Renal cortical epithelial cell (primary cell): ENCODE measurements at regions not wholly inside any gene's neighbourhood (a gene's known extent, or its start where the extent isn't known, plus 50 kb on each side); places are given as distances from the start of the nearest gene placed in this dataset.

Experiments
- DNase-seq: peaks from one replicate; pipeline ENCODE4 v3.0.0-alpha.2; 2011; ENCODE audit warnings: low read depth

DNA sequence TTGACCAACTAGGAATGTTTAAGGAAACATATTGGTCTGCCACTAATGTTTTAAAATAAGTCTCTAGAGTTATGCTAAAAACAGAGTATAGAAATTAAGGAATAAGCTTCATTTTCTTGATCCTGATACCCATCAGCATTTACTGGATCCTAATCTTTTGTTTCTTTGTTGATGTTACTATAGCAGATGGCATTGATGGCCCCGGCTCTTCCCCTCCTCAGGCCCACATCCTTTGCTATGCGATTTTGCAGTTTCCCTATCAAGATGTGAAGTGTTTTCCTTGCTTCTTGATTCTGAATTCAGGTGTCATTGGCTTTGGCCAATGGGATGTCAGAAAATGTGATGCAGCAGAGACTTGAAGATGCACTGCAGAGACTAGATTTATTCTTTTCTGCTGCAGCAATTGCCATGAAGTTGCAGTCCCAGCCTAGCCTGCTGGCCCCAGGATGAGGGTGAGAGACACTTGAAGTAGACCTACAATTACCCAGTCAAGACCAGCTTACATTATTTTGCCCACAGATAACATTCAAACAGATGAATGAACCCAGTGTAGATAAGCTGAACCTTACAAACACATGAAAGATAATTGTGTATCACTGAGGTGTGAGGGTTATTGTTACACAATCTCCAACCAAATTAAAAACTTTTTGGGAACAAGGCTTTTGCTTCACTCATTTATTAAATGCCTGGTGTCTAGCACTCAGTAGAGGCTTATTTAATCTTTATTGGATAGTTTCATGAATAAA, 115.2 kb upstream of the ITGA4 start:
- no peak for DNase-seq

DNA sequence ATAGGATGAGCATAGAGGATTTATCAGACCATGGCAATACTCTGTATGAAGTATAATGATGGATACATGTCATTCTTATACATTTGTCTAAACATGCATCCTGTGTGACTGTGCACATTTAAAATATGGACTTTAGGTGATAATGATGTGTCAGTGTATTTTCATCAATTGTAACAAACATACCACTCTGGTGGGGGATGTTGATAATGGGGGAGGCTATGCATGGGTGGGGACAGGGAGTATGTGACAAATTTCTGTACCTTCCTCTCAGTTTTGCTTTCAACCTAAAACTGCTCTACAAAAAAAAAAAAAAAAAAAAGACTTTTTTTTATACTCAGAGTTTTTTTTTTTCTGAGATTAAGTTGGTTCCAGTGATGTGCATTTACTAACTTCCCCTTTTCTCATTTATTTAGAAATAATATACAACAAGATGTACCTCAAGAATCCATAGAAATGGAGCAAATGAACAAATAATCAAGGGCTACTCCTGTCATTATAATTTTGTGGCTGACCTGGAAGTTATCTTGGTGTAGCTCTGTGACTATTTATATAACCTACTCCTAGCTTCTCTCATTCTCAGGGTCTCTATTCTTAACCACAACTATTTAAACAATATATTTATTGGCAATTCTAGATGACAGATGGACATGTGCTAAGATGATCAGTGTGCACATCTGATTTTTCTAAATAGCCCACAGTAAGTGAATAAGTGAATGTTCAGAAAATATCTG, 108.9 kb upstream of the ITGA4 start:
- no peak for DNase-seq

DNA sequence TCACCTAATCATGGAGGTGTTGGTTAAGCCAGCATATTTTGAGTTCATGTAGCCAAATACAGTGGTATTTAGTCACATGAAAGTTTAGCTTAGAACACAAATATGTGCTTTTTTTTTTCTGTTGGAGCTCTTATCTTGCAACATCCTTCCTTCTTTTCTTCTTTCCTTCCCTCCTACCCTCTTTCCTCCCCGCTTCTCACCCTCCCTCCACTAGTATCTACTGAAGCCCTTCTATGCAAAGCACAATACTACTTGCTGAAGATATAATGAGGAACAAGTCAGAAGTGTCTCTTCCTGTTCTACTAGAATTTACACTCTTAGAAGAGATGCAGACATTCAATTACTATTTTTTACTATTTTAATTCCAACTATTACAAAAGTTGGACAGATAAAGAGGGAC, 105.0 kb upstream of the ITGA4 start:
- DNase-seq, result no peak

DNA sequence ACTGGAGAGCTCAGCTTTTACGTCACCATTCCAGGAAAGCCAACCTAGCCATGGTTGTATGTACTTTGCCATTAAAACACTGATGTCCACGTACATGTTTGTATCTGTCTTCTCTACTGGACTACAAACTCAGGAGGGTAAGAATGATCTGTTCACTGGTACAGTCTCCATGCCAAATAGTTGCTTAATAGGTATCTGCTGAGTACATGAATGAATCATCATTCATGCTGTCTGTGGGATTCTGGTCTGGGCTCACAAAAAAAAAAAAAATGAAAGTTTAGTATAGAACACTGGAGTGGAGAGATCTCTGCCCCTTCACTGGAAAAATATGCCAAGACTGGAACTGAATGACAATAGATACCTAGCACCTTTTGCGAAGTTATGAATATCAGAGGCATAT, 102.6 kb upstream of the ITGA4 start:
- DNase-seq, result peak; percentile 90

- no peak for DNase-seq
These were observed 100.6 kb upstream of the ITGA4 start for GRCh38 chr2:181356526-181357130.

- DNase-seq, result no peak
These were observed 99.2 kb upstream of the ITGA4 start for GRCh38 chr2:181357979-181358378.

- DNase-seq, result no peak
These were observed 94.6 kb upstream of the ITGA4 start for GRCh38 chr2:181362561-181362960.

DNA sequence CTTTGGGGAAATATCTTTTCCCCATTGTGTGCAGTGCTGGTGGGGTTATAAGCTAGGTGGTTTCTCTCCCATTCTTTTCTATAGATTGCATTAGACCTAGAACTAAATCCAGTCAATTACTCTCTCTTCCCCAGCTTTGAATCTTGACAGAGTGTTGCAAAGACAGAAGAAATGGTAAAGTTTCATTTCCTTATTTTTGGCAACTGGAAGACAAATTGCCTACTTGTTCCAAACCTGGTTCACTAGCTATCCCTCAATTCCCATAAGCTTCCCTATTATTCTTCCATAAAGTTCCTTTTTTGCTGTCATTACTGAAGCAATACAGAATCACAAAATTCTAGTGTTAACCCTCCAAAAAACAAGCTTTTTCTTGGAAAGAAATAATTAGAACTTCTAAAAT, 94.0 kb upstream of the ITGA4 start:
- DNase-seq, result no peak

DNA sequence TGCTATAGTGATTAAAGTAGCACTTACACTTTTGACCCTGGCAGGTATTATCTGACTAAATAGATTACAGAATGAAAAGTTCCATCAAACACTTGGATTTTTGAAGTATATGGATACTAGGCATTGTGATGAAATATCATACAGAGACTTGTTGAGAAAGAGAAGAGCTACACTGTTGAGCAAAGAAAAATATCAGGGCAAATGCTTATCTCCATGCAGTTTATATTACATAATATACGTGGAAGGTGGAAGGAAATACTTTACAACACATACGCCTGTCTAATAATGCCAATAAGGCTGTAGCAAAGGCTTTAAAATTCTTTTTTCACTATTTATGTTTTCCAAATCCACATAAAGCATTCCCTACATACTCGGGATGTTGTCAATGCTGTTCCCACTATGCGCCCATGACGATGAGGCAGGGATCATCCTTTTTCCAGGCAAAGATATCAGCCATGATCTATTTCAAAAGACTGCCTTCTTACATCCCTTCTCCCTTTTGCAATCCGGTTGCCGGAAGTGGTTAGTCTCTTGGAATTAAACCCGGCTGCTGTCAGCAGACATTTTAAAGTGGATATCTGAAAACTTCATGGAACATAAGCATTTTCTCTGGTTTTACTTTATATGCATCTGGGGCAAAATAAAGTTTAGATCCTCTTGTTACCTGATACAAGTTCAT, 92.6 kb upstream of the ITGA4 start:
- DNase-seq, result no peak

- no peak for DNase-seq
These were observed 90.5 kb upstream of the ITGA4 start for GRCh38 chr2:181366675-181367175.

GRCh38 chr2:181367411-181367810, 89.8 kb upstream of the ITGA4 start:
- DNase-seq, result no peak

GRCh38 chr2:181367906-181368435, 89.2 kb upstream of the ITGA4 start:
- no peak for DNase-seq

GRCh38 chr2:181370126-181370525, 87.1 kb upstream of the ITGA4 start:
- DNase-seq, result no peak

GRCh38 chr2:181371195-181371594, 86.0 kb upstream of the ITGA4 start:
- no peak for DNase-seq

DNA sequence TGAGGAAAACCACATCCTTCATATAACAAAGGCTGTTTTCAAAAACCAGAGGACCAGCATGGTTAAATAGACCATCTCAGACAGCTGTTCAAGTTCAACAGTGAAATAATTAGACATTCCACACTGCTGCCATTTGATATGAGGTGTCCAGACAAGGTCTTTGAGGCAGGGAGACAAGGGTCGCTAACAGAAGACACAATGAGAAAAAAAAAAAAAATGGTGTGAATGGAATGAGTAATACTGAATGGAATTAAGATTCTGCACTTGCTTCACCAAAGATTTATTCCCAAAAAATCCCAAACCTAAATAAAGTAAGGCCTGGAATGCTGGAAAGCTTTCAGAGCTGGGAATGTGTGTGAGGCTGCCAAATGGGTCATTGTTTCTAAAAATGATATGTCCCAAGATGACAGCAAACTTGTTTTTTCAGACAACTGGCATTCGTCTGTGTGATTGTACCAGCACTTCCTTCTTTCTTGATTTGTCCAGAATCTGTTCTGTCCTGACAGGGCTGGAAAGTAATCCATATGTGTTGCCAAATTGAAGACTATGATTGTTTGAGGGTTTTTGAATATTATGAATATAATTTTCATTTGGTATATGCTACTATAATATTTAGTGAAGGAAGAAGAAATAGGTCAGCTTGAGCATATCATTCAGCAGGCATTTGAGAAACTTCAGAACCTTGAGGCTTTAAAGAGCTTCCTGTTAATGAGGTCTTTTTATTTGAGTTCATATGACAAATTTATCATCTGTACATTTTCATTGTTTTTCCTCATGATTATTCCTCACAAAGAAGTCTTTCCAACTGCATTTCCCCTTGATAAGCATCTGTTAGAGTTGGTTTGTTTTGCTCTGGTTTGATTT, 85.2 kb upstream of the ITGA4 start:
- peak; percentile 61 for DNase-seq

DNA sequence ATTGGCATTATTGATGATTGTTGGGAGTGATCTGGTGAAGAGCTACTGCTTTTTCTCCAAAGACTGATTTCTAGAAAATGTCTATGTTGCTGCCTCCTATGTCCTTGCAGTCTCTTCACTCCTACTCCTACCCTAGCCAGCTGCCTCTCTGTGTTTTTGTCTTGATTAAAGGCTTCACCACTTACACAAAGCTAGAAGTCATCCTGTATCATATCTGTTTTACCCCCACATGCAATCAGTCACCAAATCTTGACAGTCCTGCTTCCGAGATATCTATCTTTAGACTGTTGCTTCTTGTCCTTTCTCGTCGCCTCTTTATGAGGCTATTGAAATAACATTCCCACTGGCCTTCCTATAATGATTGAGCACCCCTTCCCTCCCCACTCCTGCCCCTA, 84.5 kb upstream of the ITGA4 start:
- no peak for DNase-seq

DNA sequence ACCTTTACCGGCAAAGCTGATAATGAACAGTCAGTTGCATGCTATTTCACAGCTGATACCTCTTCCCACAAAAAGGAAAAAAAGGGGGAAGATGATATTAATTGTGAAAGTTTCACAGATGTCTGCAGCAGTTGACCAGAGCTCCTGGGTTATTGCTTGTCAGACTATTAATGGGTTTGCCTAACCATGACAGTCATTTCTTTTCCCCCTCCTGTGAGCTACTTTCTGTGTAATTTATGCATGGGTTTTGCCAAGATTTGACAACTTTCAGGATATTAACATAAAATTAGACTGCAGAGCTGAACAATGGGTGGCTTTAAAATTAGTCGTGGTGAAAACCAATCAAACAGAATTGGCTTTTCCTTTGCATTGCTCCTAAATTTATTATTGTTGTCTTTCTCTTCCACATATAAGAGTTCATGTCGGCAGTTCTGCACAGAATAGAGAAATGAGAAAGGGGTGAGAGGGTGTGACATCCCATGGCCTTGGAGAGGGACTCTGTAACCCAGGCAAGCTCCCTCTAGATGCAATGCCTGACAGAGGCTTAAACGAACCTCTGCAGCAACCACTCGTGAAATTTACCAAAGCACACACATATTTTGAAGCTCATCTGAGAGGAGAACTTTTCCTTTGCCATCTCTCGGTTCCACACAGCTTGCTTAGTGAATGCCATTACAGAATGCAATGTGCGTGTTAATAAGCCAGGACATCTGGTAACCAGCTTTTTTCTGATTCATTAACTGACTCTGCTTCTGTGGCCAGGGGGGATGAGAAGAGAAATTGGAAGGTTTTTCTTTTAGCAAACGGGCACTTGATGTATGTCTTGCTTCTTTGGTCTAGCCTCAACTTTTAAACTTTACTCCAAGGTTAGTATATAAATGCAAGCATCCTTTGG, 82.2 kb upstream of the ITGA4 start:
- peak; percentile 18 for DNase-seq

- DNase-seq, result no peak
These were observed 80.7 kb upstream of the ITGA4 start for GRCh38 chr2:181376442-181376841.

DNA sequence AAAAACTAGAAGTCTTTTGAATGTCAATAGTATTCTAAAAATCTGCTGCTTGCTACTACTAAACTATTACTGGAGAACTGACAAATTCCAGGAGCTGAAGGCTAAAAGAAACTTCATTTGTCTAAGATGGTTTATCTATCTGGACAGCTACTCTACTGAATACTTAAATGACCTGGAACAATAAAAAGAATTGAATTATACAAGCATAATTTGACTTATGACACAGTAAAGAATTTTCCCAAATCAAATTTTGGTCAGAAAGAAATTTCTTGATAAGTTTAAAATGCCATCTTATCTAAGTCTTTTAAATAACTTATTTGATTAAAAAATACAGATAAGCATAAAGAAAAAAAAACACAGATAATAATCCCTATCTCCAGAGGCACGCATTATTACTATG, 80.2 kb upstream of the ITGA4 start:
- DNase-seq, result no peak

- no peak for DNase-seq
These were observed 78.7 kb upstream of the ITGA4 start for GRCh38 chr2:181378491-181378890.
